KBM-7 (cell line): ENCODE measurements at regions not wholly inside any gene's neighbourhood (a gene's known extent, or its start where the extent isn't known, plus 50 kb on each side); places are given as distances from the start of the nearest gene placed in this dataset.

Experiments
- DNase-seq: peaks from one replicate; pipeline ENCODE4 v3.0.0-alpha.2; 2015
- in situ Hi-C: fragments of 300-500 bp; cut with MboI; formaldehyde crosslinking; loops from 2 replicates; pipeline ENCODE4 v1.14.3; 2020; ENCODE audit warnings: low sequenced_read_pairs, low pct_unique_long_range_greater_than_20kb, mixed read lengths

DNA sequence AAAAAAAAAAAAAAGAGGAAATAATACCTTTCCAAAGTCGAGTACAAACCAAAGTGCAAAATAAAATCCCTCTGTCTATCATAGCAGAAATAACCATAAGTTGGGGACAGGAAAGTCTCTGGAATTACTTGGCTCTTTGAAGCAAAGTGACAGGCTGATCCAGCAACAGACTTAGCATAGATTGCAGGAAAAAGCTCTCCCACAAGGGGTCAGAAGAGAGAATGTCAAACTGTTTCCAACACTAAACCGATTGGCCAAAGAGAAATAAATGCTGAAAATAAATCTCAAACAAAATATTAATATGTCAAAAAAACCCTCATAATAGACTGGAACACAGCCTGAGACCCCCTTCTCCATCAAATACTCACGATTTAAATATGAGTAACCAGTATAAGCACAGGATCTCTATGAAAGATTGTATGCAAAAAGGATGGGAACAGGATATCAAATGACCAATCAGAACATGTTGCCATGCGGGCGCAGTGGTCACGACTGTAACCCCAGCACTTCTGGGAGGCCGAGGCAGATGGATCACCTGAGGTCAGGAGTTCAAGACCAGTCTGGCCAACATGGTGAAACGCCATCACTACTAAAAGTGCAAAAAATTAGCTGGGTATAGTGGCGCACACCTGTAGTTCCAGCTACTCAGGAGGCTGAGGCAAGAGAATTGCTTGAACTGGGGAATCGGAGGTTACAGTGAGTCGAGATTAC lies 1000.7 kb upstream of the LRRN3 start:
- peak; percentile 14 for DNase-seq
- in situ Hi-C loops: no loop called here

DNA sequence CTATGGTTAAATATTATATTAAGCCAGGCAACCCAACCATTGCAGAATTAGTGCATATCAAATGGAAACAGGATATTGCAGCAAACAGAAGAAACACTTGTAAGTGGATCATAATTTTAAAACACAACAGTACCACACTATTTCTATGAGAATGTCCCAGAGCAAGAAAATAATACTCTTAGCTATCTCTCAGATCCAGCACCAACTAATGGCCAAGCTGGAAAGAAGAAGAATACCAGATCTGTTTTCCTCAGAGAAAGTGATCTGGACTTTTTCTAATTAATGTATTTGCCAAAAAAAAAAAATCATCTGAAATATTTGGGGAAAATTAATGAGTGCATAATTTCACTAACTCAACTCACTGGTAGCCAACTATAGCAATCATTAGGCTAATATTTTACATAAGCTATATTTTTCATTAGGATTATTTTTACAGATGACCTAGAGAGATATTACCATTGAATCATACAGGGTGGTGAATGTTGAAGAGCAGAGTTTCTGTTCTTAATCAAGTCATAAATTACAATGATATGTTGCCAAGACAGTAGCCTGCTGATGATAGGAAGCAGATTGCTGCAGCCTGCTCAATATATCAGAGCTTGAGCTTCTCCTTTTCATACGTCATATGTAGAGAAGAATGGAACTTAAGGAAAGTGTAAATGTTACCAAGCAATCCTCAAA lies 995.4 kb upstream of the LRRN3 start:
- in situ Hi-C loops: no loop called here

DNA sequence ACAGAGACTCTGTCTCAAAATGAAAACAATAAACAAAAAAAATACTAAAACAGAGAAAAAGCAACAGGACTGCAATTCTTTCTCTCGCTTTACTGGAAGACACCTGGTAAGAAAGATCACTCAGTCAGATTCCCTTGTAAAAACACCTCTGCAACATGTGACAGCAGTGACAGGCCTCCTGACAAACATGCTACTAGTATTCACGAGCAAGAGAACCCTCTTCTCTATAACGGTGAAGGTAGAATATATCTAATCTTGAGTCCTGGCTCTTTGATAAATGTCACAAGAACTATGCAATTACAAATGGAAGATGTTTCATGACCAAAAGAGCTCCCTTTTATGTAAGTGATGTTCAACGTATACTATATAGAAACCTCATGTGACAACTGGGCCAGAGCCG lies 986.7 kb upstream of the LRRN3 start:
- in situ Hi-C loops: no loop called here
- DNase-seq: no peak

More for the DNA sequence above, 995.4 kb upstream of the LRRN3 start:
- DNase-seq: no peak

DNA sequence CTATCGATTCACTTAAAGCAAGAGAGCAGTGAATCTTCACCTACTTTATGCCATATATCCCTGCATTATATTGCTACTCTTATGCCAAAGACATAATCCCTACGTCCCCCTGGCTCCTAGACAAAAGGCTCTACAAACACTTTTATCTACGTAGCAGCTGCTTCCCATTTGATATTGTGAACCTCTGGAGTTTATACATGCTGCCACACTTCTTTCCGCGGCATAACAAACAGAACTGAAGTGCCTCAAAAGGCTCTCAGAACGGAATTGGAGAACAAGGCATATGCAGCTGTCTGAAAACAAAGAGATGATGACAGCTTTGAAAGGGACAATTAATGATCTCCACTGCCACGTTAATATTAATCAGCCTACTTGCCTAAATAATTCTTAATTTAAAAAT lies 985.6 kb upstream of the LRRN3 start:
- in situ Hi-C loops: no loop called here
- no peak for DNase-seq

DNA sequence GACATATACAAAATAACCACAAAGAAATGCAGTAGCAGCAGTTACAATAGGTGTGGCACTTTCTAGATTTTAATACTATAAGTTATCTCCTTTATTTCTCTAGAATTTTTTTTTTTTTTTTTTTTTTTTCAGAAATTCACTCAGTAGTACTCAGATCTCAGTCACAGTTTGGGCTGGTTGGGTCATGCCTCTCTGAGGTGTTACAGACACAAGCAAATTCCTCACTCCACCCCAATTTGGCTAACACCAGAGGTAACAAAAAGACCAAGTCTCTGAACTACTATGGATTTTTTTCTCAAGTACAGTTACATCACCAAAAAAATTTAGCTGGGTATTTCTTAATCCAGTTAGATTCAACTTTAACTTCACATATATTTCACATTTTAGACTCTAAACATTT lies 985.1 kb upstream of the LRRN3 start:
- in situ Hi-C loops: no loop called here
- DNase-seq: no peak

DNA sequence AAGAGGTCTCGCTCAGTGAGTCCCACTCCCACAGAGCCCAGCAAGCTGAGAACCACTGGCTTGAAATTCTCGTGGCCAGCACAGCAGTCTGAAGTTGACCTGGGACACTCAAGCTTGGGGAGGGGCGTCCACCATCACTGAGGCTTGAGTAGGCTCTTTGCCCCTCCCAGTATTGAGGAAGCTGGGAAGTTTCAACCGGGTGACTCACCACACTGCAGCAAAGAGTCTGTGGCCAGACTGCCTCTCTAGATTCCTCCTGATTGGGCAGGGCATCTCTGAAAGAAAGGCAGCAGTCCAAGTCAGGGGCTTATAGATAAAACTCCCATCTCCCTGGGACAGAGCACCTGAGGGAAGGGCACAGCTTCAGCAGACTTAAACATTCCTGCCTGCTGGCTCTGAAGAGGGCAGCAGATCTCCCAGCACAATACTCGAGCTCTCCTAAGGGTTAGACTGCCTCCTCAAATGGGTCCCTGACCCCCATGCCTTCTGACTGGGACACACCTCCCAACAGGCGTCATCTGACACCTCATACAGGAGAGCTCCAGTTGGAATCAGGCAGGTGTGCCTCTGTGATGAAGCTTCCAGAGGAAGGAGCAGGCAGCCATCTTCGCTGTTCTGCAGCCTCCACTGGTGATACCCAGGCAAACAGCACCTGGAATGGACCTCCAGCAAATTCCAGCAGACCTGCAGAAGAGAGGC lies 970.9 kb upstream of the LRRN3 start:
- DNase-seq: no peak
- in situ Hi-C loops: no loop called here

DNA sequence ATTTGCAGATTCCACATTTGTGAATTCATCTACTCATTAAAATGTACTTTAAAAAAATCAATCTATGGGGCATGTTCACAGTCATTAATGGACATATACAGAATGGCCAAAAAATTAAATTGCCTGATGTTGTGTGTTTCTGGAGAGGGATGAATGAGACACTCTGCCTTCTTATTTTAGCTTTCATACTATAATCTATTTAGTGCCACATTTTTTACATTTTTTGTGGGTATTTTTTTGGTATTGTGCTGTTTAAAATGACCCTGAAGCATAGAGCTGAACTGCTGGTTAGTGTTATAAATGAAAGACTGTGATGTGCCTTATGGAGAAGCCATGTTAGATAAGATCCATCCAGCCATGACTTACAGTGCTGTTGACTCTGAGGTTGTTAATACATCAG lies 961.8 kb upstream of the LRRN3 start:
- no peak for DNase-seq

DNA sequence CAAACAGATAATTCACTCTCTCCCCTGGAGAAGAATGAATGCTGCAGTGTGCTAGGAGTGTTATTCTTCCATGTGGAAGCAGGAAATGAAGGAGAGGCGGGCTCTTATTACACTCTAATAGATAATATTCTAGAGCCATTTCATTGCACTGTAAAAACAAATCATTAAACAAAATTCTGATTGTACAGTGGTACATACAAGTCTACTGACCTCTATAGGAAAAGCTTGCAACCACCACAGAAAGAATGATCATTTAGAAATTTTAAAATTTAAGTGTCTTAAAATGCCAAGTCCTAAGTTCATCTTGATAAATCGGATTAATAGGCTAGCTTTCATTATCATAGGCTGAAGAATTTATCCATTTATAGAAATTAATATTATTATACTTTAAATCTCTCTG lies 960.3 kb upstream of the LRRN3 start:
- in situ Hi-C loops: no loop called here
- DNase-seq: no peak

More for the DNA sequence above, 961.8 kb upstream of the LRRN3 start:
- in situ Hi-C loops: no loop called here

DNA sequence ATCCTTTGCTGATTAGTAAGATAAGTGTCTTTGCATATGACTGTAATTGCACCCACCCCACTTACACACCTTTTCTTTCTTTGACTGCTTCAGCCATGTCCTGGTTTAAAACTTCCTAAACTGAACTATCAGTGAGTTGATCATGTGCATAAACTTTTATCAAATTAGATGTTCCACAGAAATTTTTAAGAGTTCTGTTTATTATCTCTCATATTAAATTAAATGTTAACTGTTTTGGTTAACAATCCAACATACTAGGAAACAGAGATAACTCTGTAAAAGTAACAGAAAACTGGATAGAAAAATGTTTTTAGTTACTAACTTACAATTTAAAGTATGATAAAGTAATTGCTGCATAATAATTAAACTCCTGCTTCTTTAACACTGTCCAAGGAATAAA lies 959.6 kb upstream of the LRRN3 start:
- DNase-seq: no peak
- in situ Hi-C loops: no loop called here

DNA sequence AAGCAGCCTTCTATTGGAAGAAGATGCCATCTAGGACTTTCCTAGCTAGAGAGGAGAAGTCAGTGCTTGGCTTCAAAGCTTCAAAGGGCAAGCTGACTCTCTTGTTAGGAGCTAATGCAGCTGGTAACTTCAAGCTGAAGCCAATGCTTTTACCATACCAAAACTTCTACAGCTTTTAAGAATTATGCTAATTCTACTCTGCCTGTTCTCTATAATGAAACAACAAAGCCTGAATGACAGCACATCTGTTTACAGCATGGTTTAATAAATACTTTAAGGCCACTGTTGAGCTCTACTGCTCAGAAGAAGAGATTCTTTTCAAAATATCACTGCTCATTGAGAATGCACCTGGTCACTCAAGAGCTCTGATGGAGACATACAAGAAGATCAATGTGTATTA lies 951.9 kb upstream of the LRRN3 start:
- no peak for DNase-seq
- in situ Hi-C loops: no loop called here

DNA sequence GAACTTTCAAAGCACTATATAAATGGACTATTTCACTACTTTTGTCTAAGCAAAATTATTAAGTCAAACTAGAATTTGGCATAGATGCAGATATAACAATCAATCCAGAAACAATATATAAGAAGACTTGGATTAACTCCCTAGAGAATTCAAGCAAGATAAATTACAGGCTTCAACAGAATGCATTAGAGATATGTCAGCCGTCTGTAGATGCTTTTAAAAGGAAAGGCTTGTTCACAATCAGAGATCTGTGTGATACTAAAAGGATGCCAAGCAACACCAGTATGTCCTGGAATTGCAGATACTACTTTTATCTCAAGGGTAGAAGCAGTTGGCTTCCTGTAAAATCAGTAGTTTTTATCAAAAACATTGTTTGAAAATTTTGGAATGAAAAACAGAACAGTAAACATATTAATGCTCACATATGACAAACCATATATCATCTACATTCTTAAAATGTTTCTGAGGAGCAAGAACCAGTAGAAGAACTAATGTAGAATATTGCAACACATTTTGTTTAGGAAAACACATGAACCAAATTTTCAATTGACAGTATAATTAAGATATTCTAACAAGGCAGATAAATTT lies 947.9 kb upstream of the LRRN3 start:
- DNase-seq: no peak
- in situ Hi-C loops: no loop called here

DNA sequence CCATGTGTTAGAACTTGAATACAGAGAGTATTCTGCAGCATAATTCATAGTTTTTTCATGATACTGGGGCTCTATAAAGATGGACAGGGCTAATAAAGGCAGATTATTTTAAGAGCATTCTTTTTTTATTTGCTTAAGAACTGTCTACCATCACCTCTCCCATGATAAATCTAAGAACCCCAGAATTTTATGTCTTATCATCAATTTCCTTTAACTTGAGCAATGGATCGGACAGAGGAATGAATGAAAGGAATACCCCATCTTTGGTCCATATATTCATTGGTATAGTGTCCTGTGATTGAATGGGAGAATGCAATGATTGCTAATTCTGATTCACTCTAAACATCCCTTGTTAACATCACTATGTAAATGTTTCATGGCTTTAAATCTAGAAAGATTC lies 946.3 kb upstream of the LRRN3 start:
- in situ Hi-C loops: no loop called here
- no peak for DNase-seq

DNA sequence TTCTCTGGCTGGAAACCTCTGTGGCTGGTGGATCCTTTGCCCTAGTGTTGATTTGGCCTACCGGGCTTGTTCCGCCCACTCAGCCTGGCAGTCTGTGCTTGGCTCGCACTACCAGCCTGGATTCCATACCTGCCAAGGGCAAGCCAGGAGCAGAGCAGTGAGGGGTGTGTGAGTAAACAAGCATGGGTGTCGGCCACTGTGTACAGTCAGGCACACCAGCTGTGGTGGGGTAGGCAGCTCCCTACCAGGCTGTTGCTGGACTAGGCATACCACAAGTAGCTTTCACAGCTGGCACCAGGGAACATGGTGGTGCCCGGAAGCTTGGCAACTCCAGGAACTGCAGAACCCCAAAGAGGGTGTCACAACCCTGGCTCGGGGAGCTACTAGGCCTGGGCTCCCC lies 942.9 kb upstream of the LRRN3 start:
- in situ Hi-C loops: no loop called here

DNA sequence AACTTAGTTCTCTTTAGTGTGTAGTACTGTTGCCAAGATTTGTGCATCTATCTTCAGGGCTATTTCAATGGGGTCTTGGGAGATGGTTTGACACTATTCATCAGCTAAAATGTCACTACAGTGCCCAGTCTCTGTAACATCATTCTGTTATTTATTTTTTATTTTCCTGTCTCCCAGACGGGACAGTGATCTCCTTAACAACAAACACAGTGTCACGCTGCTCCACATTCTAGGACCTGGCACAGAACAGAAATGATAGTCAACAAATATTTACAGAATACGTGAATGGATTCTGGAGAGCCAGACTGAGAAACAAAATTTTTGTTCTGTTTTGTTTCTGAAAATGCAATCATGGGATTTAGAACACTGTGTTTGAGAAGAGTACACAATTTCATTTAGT lies 937.7 kb upstream of the LRRN3 start:
- in situ Hi-C loops: no loop called here
- DNase-seq: no peak

More for the DNA sequence above, 942.9 kb upstream of the LRRN3 start:
- DNase-seq: no peak

DNA sequence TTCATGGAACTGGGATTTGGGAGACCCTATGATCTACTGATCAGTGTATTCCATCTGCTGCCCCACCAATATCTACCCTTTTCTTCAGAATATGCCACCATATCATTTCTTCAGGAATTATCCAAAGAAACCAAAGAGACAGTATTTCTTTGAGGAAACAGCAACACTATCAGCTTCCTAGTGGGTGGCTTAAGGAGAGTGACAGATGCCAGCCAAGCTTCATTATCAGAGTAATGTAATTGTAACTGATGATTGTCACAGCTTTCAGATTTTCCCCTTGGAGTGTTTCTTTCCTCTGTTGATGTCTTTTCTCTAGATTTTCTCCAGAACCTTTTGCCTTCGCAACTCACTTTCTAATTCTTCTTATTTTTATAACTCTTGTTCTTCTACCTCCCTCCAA lies 934.4 kb upstream of the LRRN3 start:
- no peak for DNase-seq
- in situ Hi-C loops: no loop called here

DNA sequence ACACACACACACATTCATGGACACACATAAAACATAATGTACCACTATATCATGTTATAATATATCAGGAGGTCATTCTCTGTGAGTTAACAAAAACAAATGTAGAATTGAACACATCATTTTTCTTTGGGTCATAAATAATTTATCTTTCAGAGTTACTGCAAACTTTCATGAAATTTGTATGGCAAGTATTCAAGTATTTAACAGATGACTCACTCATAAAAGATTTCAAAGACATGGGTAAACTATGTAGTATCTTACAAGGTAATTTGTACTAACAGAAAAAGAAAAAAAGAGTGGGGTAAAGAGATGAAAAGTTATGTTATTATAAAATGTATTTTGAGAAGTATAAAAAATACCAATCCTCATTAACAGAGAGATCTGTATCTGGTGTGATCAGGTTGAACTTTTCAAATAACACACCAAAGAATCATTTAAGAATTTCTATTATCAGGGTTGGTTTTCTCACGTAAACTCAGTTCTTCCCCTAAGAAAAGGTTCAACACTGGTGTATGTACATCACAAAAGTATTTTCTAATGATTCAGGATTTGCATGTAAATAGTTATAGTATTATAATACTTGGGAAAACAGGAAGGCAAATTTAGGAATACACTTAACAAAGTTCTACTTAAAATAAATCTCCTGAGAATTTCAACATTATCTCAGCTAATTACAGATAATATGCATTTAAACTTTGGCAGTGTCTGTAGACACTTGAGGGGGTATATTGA lies 933.1 kb upstream of the LRRN3 start:
- in situ Hi-C loops: no loop called here
- DNase-seq: no peak

DNA sequence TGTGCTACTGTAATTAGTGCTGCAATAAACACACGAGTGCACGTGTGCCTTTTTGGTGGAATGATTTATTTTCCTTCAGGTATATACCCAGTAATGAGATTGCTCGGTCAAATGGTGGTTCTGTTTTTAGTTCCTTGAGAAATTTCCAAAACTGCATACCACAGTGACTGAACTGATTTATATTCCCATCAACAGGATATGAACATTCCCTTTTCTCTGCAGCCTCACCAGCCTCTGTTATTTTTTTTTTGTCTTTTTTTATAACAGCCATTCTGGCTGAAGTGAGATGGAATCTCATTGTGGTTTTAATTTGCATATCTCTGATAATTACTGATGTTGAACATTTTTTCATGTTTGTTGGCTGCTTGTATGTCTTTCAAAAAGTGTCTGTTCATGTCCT lies 922.9 kb upstream of the LRRN3 start:
- in situ Hi-C loops: no loop called here
- DNase-seq: no peak

DNA sequence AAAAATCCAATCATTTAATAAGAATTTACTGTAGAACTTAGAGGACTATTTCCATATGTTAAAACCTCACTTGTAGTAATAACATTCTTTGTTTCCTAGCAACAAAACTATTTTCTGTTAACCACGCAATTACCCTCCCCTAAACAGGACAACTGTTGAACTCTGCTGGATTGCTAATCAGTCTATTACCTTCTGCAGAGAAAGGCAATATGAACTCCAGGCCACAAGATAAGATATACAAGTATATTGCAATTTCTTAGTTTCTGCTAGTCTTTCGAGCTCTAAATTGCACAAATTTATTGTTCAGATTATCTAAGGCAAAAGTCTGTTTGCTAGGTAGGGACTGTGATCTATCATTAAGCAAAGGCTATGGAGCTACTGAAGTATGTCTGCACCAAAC lies 920.1 kb upstream of the LRRN3 start:
- in situ Hi-C loops: no loop called here
- no peak for DNase-seq

DNA sequence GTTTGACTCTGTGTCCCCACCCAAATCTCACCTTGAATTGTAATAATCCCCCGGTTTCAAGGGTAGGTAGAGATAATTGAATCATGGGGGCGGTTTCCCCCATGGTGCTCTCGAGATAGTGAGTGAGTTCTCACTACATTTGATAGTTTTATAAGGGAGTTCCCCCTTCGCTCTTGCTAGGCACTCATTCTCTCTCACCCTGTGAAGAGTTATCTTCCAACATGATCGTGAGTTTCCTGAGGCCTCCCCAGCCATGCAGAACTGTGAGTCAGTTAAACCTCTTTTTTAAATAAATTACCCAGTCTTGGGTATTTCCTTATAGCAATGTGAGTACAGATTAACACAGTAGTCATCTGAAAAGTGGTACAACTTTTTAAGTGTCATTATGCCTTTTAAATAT lies 913.5 kb upstream of the LRRN3 start:
- in situ Hi-C loops: no loop called here
- DNase-seq: no peak

DNA sequence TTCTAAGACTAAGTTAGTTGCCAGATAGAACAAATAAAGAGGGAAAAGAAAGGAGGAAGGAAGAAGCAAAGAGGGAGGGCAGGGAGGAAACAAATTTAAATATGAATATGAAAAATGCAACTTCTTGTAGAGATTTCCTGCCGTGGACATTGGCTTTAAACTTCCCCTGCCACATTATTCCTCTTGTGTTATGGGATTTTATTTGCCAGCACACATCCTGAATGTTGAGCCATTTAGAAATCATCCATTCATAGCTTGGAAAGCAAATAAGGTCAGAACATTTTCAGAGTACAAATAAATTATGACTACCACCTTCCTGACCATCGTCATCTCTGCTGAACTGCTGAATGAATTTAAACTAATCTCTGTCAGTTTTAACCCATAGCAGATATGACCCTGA lies 911.9 kb upstream of the LRRN3 start:
- in situ Hi-C loops: no loop called here
- DNase-seq: no peak
